Endothelial cell of umbilical vein (primary cell): ENCODE measurements at regions not wholly inside any gene's neighbourhood (a gene's known extent, or its start where the extent isn't known, plus 50 kb on each side); places are given as distances from the start of the nearest gene placed in this dataset.
"Not testable (repeated sequence)": the region's sequence is repeated elsewhere in the genome, so short reads cannot be mapped to it uniquely, and the experiment has no call there.

Experiments used
- BruUV-seq: library from RNA; stranded (reverse); fragments of 400-500 nt; replicated peaks from 2 replicates; lab custom pipeline; 2021; lab: Mats Ljungman, UMichigan
- CTCF ChIA-PET: fragments of 300-600, 350-600 bp; sonication (Branson Sonifier 250); formaldehyde crosslinking; loops from one replicate; lab custom pipeline; 2021; ENCODE audit warnings: antibody characterized with exemption, inconsistent platforms; lab: Charles Lee
- POLR2A ChIA-PET: fragments of 300-600, 350-600 bp; sonication (Branson Sonifier 250); formaldehyde crosslinking; loops from one replicate; lab custom pipeline; 2021; ENCODE audit warnings: antibody characterized with exemption, inconsistent platforms; lab: Charles Lee
- DNase-seq: peaks from one replicate; pipeline ENCODE4 v3.0.0-alpha.2; 2011; ENCODE audit warnings: low read depth, low spot score
- FAIRE-seq: peaks from 2 replicates; lab custom pipeline; 2011; peaks lifted over from hg19 to GRCh38; lab: Jason Lieb, UNC
- H2AFZ ChIP-seq: 2 replicates; pipeline ENCODE4 v1.6.0; 2012; ENCODE audit warnings: low read depth, low read length, control low read depth, inconsistent platforms
- H3K27ac ChIP-seq: 2 replicates; pipeline ENCODE4 v1.5.1; 2011; ENCODE audit warnings: low read depth, mild to moderate bottlenecking, control low read depth, low read length, moderate library complexity; ENCODE audit not compliant: insufficient read depth
- H3K27me3 ChIP-seq, 2 experiments: 2 replicates each; pipeline versions ENCODE4 v1.6.0 to v1.6.1; 2011; ENCODE audit warnings: low read length in 2 of 2, mixed read lengths in 1 of 2; ENCODE audit not compliant: control insufficient read depth in 2 of 2, insufficient read depth in 2 of 2
- H3K36me3 ChIP-seq, 2 experiments: 2 replicates in 1 of 2; 3 replicates in 1 of 2; pipeline ENCODE4 v1.5.1; 2011; ENCODE audit warnings: low read length in 2 of 2, mild to moderate bottlenecking in 1 of 2, moderate library complexity in 1 of 2; ENCODE audit not compliant: control insufficient read depth in 2 of 2, insufficient read depth in 2 of 2; ENCODE audit errors: extremely low read depth in 1 of 2
- H3K4me1 ChIP-seq: 3 replicates; pipeline ENCODE4 v1.5.1; 2011; ENCODE audit warnings: mild to moderate bottlenecking, low read length; ENCODE audit not compliant: control insufficient read depth, insufficient read depth; ENCODE audit errors: extremely low read depth
- H3K4me2 ChIP-seq: 2 replicates; pipeline ENCODE4 v1.6.1; 2011; ENCODE audit warnings: low read length, control low read depth, mixed read lengths; ENCODE audit not compliant: insufficient read depth
- H3K4me3 ChIP-seq, 3 experiments: fragments of 200-600 bp in 1 of 3; sonication (generic), shearing (Covaris generic) in 1 of 3; replicated peaks in 1 of 3; 2 replicates each; pipeline ENCODE4 v1.5.1; 2011 to 2016; ENCODE audit warnings: control low read depth in 3 of 3, low read length in 3 of 3, mild to moderate bottlenecking in 2 of 3, inconsistent platforms in 1 of 3, low read depth in 1 of 3, moderate library complexity in 1 of 3; ENCODE audit not compliant: insufficient read depth in 1 of 3
- H3K79me2 ChIP-seq: 2 replicates; pipeline ENCODE4 v1.6.0; 2012; ENCODE audit warnings: low read length, inconsistent platforms; ENCODE audit not compliant: control insufficient read depth, insufficient read depth
- H3K9ac ChIP-seq: replicated peaks from 2 replicates; pipeline ENCODE3; 2011; ENCODE audit warnings: low read length, control low read depth; ENCODE audit not compliant: insufficient read depth; ENCODE audit errors: extremely low read depth
- H3K9me1 ChIP-seq: replicated peaks from 3 replicates; pipeline ENCODE4 v1.6.0; 2011; ENCODE audit warnings: mild to moderate bottlenecking, low read length; ENCODE audit not compliant: control insufficient read depth, insufficient read depth; ENCODE audit errors: extremely low read depth
- H3K9me3 ChIP-seq: replicated peaks from 2 replicates; pipeline ENCODE4 v1.5.1; 2012; ENCODE audit warnings: low read length, inconsistent platforms; ENCODE audit not compliant: control insufficient read depth, insufficient read depth
- H4K20me1 ChIP-seq: replicated peaks from 2 replicates; pipeline ENCODE3; 2011; ENCODE audit warnings: mild to moderate bottlenecking, low read length; ENCODE audit not compliant: control insufficient read depth, insufficient read depth; ENCODE audit errors: extremely low read depth
- EZH2 ChIP-seq: IDR thresholded peaks from 2 replicates; pipeline ENCODE4 v1.6.1; 2012; ENCODE audit warnings: borderline replicate concordance, low read depth, mild to moderate bottlenecking, moderate library complexity, low read length, inconsistent platforms; ENCODE audit not compliant: severe bottlenecking
- MYC ChIP-seq: IDR thresholded peaks from one replicate; pipeline ENCODE4 v1.6.1; 2011; ENCODE audit warnings: mild to moderate bottlenecking, low read depth, low read length
- dilution Hi-C: fragments of 300-500 bp; cut with MboI; formaldehyde crosslinking; loops from one replicate; pipeline ENCODE4 v1.15.0; 2019; ENCODE audit warnings: low sequenced_read_pairs; ENCODE audit not compliant: extremely low pct_ligation_motif_present
- intact Hi-C: fragments of 100-400 bp; cut with micrococcal nuclease; formaldehyde crosslinking; loops from one replicate; pipeline ENCODE4 v1.10.0; 2022

DNA sequence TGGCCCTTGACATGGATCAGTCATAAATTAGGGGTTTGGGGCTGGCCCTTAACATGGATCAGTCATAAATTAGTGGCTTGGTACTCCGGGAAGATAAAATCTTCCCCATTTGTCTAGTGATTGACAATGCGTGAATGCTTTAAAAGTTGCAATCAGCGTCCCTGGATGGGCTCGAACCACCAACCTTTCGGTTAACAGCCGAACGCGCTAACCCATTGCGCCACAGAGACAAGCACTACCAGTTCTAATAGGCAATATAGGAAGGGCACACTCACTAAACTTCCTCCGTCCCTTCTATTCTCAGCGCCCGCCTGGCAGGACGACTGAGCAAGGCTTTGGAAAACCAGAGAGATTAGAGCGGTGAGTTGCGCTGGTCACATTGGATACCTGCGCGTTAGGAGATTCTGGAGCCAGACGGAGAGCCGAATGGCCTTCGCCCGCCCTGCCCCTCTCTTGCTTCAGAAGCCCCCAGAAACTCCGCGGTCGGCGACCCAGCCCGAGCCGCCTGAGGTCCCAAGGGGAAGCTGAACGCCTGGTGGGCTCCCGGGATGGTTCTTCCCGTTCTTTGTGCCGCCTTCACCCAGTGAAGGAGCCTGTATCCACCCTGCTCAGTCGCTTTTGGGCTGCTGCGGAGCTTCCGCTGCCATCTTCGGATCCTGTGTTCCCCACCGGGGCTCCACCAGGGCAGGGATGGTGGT, 235.9 kb downstream of the FAM72C start:
- Histone ChIP-seq H3K79me2 (no peaks in the 10 kb centered on the region), H3K9me3 (no peaks in the 10 kb centered on the region), H3K36me3 (no peaks in the 10 kb centered on the region), H3K4me3 (peak overlapping the region in 1 of 3 experiments; percentile 5), H3K9ac (no peak overlapping the region), H3K27ac (no peak overlapping the region), H3K9me1 (no peaks in the 10 kb centered on the region), H3K4me1 (no peaks in the 10 kb centered on the region), H4K20me1 (no peaks in the 10 kb centered on the region), H2AFZ (no peak overlapping the region), H3K4me2 (no peak overlapping the region), H3K27me3 (peaks cover 0 to 2% of the 10 kb centered on the region in 2 experiments)
- FAIRE-seq, result no peak
- CTCF ChIA-PET, result no interaction called here
- intact Hi-C loops (no loop called here), dilution Hi-C loops (no loop called here)
- peak; percentile 18 for DNase-seq
- no TSS peak for BruUV-seq
- TF ChIP-seq MYC (no peak), EZH2 (peak; percentile 22)
- POLR2A ChIA-PET, result no interaction called here

DNA sequence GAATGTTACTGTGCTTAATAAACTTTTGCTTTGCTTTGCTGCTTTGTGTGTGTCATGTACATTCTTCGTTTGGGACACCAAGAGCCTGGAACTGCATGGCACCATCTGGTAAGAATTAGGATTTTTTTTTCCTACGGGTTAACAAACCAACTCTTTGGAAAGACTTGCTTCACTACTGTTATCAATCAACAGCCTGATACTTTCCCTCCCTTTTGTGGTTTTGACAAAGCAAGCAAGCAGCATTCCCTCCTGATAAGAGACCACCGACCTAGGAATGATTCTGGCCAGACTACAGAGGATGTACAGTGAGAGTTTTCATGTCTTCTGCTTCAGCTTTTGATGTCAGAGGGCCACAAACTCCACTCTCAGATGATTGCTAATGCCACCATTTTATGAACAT, 237.5 kb downstream of the FAM72C start:
- H3K9me3 ChIP-seq, H3K4me1 ChIP-seq, H3K27me3 ChIP-seq, H3K36me3 ChIP-seq, H3K4me3 ChIP-seq, H3K27ac ChIP-seq, POLR2A ChIA-PET, H3K4me2 ChIP-seq, intact Hi-C loops, BruUV-seq, CTCF ChIA-PET, DNase-seq, dilution Hi-C loops, FAIRE-seq, H4K20me1 ChIP-seq, H3K79me2 ChIP-seq, H3K9ac ChIP-seq, H3K9me1 ChIP-seq, H2AFZ ChIP-seq: not testable (repeated sequence)

DNA sequence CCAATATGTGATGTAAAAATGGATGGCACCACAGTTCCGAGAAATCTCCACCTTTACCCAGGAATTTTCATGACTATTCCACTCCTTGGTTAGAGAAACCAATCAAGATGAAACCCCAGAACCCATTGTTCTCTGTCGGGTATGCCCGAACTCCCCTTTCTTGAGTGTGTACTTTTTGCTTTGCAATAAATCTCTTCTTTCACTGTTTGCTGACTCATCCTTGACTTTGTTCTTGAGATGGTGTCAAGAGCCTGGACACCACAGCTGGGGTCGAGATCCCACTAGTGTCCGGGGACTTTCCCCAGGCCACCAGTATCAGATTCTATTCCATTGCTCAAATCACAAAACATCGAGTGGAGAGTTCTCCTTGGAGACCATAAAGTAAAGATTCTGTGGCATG, 240.9 kb downstream of the FAM72C start:
- intact Hi-C loops, dilution Hi-C loops, H3K27me3 ChIP-seq, H4K20me1 ChIP-seq, CTCF ChIA-PET, H3K4me1 ChIP-seq, H2AFZ ChIP-seq, BruUV-seq, H3K79me2 ChIP-seq, H3K9ac ChIP-seq, DNase-seq, H3K9me3 ChIP-seq, H3K4me2 ChIP-seq, POLR2A ChIA-PET, H3K36me3 ChIP-seq, H3K9me1 ChIP-seq, H3K4me3 ChIP-seq, FAIRE-seq, H3K27ac ChIP-seq: not testable (repeated sequence)

DNA sequence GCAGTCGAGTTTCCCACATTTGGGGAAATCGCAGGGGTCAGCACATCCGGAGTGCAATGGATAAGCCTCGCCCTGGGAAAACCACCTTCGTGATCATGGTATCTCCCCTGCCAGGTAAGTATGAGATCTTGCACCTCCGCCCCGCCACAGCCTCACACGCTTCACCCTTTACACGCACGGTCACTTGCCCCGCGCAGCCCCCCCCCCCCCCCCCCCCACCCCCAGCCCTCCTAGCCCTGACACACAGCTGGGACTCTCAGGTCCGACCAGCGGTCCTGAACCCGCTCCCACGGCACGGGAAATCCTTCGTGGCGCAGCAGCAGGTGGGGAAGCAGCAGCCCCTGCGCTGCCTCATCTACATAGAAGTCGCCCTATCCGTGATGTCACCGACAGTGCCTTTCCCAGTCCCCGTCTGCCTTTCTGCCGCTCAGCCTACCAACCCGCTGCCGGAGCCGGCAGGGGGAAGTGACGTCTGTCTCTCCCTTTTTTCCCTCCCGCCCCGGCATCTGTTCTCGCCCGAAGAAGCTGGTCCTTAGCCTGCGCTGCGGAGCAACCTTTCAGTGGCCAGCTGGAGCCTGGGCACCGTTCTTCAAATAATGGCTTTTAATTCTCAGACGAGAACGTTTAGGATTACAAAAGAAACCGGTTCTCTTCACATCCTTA, 242.2 kb downstream of the FAM72C start:
- BruUV-seq, dilution Hi-C loops: not testable (repeated sequence)

More for the DNA sequence above, 242.2 kb downstream of the FAM72C start:
- H3K27me3 ChIP-seq, H3K4me3 ChIP-seq, H4K20me1 ChIP-seq, H3K9me3 ChIP-seq, DNase-seq, H3K27ac ChIP-seq, intact Hi-C loops, H2AFZ ChIP-seq, H3K4me2 ChIP-seq, CTCF ChIA-PET, H3K4me1 ChIP-seq, H3K79me2 ChIP-seq, POLR2A ChIA-PET, H3K9me1 ChIP-seq, H3K9ac ChIP-seq, H3K36me3 ChIP-seq: not testable (repeated sequence)
- FAIRE-seq, result peak; percentile 93
